Stimulated activated CD8-positive, alpha-beta memory T cell treated with anti-CD3 and anti-CD28 coated beads, Interleukin-7, amount 100 ng/mL, for 48 hours (primary cell): ENCODE measurements at regions not wholly inside any gene's neighbourhood (a gene's known extent, or its start where the extent isn't known, plus 50 kb on each side); places are given as distances from the start of the nearest gene placed in this dataset.
"Not testable (repeated sequence)": the region's sequence is repeated elsewhere in the genome, so short reads cannot be mapped to it uniquely, and the experiment has no call there.

Experiments
- DNase-seq, 2 donors: peaks; one replicate each; pipeline ENCODE4 v3.0.0-alpha.2; 2020; ENCODE audit warnings: low read depth in 1 of 2; ENCODE audit errors: extremely low read depth in 1 of 2

DNA sequence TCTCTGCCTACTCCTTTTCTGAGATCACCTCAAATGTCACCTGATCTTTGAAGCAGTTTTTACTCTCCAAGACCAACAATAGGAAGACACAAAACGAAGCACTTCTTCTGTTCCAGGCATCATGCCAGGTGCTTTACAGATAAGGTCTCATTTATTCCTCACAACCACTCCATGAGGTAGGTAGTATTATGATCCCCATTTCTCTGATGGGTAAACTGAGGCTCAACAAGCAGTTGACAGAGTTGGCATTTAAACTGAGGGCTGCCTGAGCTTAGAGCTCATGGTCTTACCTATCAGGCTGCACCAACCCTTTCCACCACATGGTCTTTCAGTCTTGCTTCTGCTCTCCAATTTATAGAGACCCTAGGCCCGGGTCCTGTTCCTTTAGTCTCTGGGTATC, 147.2 kb upstream of the JUN start:
- no peak for DNase-seq

DNA sequence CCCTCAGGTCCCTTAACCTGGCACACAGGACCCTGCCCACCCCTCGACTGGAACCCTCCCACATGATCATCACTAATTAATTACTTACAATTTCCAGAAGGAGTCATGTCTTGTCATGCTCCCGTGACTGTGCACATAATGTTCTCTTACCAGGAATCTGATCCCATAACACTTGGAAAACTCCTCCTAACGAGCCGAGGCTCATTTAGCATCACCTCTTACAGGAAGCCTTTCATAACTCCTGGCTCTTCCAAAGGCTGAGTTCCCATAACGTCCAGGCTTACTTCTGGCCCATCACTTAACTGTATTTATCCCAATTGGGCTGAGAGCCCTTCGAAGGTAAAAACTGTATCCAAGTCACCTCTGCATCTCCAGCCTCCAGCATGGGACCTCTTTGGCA, 147.9 kb upstream of the JUN start:
- no peak for DNase-seq

DNA sequence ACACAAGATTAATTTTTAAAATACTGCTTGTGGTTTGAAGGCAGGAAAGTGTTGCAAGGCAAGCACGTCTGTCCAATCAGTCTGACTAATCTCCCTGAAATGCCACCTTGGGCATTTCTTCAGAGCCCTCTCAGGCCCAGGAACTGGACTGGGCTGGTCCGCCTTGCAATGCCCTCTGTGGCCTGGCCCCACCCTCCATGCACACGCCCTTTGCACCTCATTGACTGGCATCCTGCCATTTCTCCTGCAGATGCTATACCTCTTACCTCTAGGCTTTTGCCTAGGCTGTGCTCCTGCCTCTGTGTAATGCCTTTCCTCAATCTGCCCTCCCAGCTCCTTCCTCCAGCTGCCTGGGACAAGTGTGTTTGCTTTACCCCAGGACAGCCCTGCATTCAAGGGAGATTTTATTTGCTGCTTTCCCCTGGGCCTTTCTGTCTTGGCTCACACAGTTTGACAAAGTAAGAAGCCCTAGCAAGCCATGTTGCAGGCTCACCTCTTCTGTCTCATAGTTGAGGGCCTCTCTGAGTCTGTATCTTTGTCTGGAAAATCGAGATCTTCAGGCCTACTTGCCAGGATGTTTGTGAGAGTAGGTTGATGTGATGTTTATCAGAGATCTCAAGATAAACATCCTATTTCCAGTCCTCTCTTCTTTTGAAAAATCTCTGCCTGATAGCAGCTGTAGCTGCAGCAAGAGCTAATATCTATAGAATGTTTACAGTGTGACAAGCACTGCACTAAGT, 149.2 kb upstream of the JUN start:
- no peak for DNase-seq

DNA sequence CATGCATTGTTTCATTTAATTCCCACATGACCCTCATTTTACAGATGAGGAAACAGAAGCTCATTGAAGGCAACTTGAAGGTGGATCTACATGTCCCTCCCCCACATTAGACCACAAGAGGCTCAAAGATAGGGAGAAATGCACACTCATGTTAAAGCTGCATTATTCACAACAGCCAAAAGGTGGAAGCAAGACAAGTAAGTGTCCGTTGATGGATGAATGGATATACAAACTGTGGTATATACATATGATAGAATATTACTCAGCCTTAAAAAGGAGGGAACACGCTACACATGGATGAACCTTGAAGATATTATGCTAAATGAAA, 149.7 kb upstream of the JUN start:
- DNase-seq, result no peak

DNA sequence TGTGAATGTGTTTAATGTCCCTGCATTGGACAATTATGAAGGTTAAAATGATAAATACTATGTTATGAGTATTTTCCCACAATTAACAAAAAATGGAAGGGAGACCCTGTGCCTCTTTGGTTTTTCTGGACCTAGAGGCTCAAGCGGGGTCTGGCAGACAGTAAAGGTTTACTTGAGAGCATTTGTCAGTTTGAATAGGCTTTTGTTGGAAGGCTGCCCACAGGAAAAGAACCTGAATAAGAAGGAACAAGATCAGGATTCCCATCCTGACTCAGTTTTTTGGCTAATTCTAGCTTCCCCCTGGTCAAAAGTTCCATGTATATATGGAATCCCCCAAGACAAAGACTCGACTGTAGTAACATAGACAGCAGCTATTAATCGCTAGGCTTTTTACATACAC, 150.9 kb upstream of the JUN start:
- no peak for DNase-seq

DNA sequence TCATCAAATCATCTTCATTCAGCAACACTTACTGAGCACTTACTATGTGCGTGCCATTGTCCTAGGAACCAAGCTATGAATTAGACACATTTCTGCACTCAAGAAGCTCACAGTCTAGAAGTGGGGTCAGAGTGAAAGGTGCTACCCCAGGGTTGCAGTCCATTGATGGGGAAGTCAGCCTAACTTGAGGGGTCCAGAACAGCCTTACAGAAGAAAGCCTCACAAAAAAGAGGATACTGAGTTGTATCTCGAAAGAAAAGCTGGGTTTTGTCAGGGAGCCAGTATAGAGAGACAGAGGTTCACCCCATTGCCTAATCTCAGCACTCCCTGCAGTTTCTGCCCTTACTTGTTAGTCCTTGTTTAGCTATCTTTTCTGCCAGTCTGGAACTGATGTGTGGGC, 153.1 kb upstream of the JUN start:
- no peak for DNase-seq

DNA sequence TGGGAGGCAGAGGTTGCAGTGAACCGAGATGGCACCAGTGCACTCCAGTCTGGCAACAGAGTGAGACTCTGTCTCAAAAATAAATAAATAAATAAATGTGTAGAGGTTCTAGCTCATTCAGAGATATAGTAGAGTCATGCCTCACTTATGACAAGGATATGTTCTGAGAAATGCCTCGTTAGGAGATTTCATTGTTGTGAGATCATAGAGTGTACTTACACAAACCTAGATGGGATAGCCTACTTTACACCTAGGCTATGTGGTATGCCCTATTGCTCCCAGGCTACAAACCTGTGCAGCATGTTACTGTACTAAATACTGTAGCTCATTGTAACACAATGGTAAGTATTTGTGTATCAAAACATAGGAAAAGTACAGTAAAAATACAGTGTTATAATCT, 155.3 kb upstream of the JUN start:
- no peak for DNase-seq

DNA sequence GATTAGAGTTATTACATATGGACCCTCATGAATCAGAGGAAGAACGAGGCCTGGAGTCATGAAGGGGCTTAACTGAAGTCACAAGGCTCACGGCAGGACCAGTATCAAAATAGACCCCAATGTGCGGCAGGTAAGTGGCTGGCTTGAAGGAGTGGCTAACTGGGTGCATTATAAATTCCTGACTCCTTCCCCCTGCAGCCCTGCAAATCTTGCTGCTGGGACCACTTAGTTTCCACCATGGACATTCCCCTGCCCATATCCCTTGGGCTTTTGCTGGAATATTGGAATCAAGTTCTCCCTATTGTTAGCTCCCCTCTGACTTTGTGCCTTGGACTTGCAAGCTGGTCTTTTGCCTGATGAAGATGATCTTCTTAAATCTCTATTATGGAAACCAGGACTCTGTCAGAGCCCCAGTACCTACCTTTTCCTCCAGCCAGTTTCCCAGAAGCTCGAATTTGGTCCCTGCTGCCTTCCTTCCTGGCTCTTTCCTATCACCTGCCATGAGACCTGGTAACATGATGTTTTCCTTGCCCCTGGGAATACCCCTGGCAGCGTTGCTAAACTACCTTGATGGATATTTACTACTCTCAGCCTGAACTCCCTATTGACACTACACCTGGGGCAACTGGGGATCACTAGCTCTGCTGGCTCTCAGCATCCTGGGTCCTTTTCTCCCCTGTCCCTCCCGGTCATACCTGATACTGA, 156.0 kb upstream of the JUN start:
- no peak for DNase-seq

DNA sequence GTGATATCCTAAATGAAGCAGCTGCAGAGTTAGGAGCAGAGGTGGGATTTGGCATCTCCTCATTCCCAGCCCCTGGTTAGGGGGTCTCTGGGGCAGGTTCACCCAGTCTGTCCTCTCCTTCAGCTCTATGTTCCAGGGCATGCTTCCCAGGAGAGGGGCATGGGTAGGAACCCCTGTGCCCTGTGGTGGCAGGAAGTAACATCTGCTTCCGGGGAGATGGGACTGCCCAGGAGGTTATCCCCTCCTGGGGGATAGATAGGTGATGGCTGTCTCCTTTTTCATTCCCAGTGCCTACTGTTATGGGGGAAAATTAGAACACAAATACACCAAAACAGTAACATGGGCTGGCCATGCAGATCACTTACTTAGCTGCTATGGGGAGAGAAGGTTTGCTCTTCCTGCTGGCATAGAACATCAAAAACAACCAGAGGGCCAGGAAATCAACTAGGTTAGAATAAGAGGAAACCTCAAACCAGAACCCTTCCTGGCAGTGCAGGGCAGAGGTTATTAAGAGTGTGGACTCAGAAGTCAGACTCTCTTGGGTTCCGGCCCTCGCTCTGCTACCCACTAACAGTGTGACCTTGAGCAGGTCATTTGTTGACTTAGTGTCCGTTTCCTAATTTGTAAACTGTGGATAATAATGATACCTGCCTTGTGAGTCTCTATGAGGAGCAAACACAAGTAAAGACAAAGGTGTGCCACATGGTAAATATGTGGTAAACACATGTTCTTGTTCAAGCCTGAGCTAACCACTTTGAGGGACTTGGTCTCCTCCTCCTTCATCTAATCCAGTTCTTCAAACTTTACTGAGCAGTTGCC, 157.8 kb upstream of the JUN start:
- no peak for DNase-seq

DNA sequence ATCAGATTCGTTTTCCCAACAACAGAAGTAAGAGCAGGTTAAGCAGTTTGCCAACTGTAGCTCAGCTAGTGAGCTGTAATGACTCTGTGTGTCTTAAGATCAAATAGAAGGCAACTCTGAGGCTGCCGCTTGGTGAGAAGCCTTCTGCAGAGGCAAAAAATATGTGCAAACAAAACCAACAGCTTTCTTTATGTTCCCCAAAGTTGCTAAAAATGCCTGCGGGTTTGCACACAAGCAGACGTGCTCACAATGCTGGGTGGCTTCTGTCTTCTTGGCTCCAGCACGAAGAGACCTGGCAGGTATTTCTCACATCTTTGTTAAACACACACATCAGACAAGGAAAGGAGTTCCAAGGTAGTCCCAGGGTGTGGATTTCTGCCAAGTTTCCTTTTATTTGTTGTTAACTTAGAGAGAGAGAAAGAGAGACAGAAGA, 158.9 kb upstream of the JUN start:
- no peak for DNase-seq

DNA sequence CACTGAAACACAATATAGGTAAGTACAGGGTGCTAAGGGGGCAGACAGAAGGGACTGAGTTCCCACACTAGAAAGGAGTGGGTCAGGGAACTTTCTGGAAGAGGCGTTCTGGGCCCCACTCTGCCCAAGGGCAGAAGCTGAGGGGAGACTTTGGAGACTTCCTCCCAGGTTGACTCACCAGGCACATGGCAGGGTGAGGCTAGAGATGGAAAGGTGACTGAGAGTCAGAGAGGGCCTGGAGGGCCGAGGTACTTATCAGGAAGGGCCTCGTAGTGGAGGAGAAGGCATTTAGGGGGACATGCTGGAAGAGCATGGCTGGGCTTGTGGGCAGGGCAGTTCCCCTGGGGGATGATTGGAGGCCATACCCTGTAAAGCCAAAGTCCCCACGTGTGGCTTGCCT, 159.9 kb upstream of the JUN start:
- DNase-seq, result no peak

DNA sequence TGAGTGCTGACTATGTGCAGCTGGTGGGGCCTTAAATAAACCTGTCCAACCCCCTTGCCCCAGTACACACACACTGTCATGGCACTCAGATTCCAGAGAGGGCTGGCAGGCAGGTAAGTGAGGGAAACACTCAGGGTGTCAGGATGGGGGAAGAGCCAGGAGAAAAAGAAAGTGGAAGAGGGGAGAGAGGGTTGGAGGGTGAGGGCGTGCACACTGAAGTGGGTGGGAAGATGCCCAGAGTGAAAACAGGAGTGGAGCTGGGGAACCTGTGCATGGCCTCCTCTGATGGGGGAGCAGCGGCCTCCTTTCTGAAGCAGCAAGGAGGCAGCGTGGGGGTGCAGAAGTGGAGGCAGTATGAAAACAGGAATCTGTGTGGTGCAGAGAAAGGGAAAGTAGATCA, 160.6 kb upstream of the JUN start:
- no peak for DNase-seq

DNA sequence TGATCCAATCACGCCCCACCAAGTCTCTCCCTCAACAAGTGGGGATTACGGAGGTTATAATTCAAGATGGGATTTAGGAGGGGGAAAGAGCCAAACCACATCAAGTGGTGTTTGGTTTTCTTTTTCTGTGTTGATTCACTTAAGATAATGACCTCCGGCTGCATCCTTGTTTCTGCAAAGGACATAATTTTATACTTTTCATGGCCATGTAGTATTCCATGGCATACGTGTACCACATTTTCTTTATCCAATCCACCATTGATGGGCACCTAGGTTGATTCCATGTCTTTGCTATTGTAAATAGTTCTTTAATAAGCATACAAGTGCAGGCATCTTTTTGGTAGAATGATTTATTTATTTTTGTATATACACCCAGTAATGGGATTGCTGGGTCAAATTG, 162.5 kb upstream of the JUN start:
- no peak for DNase-seq

DNA sequence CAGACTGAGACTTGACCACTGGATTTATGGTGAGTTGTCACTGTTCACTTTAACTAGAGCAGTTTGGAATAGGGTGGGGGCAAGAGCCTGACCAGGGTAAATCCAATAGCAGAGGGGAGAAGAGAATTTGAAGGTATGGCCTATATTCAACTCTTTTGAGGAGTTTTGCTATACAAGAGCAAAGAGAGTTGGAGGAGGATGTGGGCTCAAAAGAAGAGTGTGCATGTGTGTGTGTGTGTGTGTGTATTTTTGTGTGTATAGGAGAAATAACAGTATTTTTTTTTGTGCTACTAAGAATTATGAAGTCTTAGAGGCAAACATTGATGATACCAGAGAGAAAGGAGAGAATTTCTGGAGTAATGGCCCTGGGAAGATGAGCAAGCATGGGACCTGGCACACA, 164.8 kb upstream of the JUN start:
- DNase-seq, result no peak

DNA sequence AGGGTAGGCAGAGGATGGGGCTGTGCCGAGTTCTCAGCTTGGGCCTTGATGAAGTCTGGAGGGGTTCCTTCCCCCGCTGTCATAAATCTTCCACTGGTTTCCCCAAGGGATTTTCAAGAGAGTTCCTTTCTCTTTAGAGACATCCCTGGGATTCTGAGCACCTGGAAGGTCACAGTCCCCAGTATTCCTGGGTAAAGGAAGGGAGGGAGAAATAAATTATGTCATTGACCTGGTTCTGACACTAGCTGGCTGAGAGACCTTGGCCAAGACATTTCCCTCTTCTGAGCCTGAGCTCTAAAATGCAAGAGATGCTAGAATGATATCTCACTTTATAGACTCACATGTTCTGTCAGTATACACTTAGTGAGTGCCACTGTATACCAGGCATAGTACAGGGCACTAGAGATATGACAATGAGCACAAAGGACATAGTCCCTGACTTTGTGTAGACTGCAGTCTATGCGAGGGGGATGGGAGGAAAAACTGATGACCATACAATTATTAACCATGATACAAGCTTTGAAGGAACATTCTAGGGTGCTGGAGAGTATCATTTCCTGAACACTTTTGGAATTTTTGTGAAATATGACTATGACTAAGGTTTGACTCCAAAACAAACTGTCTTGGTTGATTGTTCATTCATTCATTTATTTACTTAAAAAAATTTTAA, 165.8 kb upstream of the JUN start:
- DNase-seq, result no peak

DNA sequence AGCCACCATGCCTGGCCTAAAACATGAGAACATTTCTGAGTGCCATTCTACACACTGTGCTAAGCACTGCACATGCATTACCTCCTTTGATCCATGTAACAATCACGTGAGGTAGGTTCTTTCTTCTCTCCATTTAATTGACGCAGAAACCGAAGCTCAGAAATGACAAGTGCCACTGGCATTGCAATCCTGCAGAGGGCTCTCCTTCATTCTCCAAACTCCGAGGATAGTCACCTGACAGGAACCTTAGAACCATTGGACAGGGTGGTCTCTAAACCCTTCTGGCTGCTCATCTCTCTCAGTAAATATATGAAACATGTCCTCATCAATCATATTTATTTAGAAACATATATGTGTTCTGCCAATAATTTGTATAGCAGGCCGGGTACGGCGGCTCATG, 167.1 kb upstream of the JUN start:
- no peak for DNase-seq

DNA sequence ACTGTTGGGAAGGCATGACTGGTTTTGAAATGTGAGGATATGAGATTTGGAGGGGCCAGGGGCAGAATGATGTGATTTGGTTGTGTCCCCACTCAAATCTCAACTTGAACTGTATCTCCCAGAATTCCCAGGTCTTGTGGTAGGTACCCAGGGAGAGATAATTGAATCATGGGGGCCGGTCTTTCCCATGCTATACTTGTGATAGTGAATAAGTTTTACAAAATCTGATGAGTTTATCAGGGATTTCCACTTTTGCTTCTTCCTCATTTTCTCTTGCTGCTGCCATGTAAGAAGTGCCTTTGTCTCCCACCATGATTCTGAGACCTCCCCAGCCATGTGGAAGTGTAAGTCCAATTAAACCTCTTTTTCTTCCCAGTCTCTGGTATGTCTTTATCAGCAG, 170.1 kb upstream of the JUN start:
- DNase-seq, result not testable (repeated sequence)

DNA sequence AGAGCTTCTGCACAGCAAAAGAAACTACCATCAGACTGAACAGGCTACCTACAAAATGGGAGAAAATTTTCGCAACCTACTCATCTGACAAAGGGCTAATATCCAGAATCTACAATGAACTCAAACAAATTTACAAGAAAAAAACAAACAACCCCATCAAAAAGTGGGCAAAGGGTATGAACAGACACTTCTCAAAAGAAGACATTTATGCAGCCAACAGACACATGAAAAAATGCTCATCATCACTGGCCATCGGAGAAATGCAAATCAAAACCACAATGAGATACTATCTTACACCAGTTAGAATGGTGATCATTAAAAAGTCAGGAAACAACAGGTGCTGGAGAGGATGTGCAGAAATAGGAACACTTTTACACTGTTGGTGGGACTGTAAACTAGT, 179.4 kb upstream of the JUN start:
- not testable (repeated sequence) for DNase-seq

DNA sequence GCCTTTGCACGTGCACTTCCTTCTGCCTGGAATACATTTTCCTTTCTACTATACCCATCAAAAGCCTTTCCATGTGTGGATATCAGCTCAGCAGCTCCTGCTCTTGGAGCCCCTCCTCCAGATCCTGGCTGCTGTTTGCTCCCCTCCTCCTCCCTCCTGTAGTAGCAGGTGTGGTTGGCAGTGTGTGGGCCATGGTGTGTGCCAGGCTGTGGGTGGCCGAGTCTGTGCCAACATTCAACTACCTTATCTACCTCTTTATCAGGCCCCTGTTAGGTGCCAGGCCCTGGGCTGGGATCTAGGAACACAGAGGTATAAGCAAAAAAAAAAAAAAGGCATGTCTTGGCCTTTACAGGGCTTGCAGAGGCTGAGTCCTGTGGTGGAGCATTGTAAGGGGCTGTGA, 180.6 kb upstream of the JUN start:
- no peak for DNase-seq

DNA sequence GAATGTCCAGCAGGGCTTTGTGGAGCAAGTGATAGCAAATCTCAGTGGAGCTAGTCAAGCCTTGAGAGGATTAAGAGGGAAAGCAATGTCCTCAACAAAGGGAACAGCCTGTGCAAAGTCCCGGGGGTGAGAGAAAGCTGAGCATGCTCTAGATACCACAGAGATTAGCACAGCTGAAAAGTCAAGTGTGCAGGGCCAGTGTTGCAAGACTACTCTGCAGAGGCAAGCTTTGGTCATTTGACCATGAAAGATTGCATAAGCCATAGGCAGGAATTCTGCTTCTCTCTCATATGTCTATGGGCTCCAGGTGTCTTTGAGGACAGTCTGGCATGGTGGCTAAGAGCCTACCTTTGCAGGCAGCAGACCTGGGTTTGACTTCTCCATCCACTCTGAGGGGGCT, 181.0 kb upstream of the JUN start:
- DNase-seq, result no peak

DNA sequence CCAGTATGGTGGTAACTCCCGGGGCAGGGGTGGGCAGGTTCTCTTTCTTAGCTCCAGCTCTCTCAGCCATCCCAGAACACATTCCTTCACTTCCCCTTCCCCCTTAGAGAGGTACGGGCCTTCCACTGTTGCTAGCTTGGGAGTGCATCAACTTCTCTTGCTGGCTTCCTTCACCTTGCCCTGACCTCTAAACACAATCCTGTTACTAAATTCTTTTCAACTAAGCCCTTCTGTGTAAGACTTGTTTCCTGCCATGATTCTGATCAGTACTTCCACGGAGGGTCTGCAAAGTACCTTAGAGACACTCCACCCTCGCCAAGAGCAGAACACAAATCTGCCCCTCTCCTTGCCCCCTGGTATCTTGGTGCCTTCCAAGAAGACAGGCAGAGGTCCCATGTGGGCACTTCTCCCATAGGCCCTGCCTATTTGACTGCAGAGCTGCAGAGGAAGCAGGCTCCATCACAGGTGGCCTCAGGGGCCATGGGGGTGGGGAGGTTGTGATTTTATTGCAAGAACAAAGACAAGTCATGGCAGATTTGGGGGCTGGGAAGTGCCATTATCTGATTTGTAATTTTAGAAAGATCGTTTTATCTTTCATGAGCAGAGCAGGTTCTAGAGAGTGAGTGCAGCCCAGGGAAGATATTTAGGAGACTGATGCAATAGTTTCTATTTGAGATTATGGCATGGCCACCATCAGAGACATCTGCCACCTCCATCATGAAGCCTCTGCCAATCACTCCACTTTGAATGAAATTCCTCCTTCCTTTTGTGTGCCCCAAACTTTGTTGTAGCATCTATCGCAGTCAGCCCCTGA, 182.5 kb upstream of the JUN start:
- DNase-seq, result no peak
